HL-60 (cell line): ENCODE measurements at regions not wholly inside any gene's neighbourhood (a gene's known extent, or its start where the extent isn't known, plus 50 kb on each side); places are given as distances from the start of the nearest gene placed in this dataset.

ENCODE experiments used
- DNase-seq, 2 experiments: peaks; one replicate each; pipeline ENCODE4 v3.0.0-alpha.2; 2010 to 2020; ENCODE audit warnings: low read depth in 1 of 2, low spot score in 1 of 2
- H3K27ac ChIP-seq: fragments of 250-450 bp; sonication (Bioruptor Pico); replicated peaks from 2 replicates; pipeline ENCODE4 v1.5.1; 2020; ENCODE audit warnings: mild to moderate bottlenecking, moderate library complexity
- H3K27me3 ChIP-seq: fragments of 250-450 bp; sonication (Bioruptor Pico); 2 replicates; pipeline ENCODE4 v1.5.1; 2021; ENCODE audit warnings: mild to moderate bottlenecking, moderate library complexity; ENCODE audit not compliant: insufficient read depth, poor library complexity, severe bottlenecking
- H3K4me3 ChIP-seq: replicated peaks from 2 replicates; pipeline ENCODE4 v1.5.1; 2011; ENCODE audit warnings: mild to moderate bottlenecking, control low read depth, low read length; ENCODE audit not compliant: insufficient read depth
- CTCF ChIP-seq: IDR thresholded peaks from one replicate; pipeline ENCODE4 v1.5.1; 2011; ENCODE audit warnings: low read length, control low read depth, inconsistent platforms; ENCODE audit not compliant: insufficient read depth
- GABPA ChIP-seq: IDR thresholded peaks from 2 replicates; pipeline ENCODE4 v1.6.1; 2012; ENCODE audit warnings: low read depth
- POLR2AphosphoS5 ChIP-seq: IDR thresholded peaks from 2 replicates; pipeline ENCODE4 v1.6.1; 2012; ENCODE audit warnings: low read depth
- REST ChIP-seq: IDR thresholded peaks from 2 replicates; pipeline ENCODE4 v1.6.1; 2012; ENCODE audit warnings: low read depth; ENCODE audit not compliant: insufficient replicate concordance
- SPI1 ChIP-seq: IDR thresholded peaks from 2 replicates; pipeline ENCODE4 v1.6.1; 2012; ENCODE audit warnings: low read depth, mild to moderate bottlenecking, borderline replicate concordance

DNA sequence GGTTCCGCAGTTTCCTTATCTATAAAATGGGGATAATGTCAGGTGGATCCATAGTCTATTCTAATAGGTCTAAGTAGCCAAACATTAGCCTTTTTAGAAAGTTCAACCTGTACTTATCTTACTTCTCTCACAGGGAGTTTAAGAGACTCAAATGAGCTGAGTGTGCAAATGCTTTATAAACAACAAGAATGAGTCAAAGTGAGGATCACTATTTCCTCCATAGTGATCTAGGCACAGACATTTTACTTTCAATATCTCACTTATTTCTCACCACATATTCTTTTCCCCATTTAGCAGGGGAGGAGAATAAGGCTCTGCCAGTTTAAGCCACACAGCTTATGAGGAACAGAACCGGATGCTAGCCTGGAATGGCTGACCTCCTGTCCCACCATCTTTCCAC is 92.1 kb upstream of the LMO4 start:
- TF ChIP-seq SPI1 (no peak), POLR2AphosphoS5 (no peak), REST (no peak), CTCF (no peak), GABPA (no peak)
- Histone ChIP-seq H3K27ac (no peak overlapping the region), H3K4me3 (no peak overlapping the region), H3K27me3 (no peaks in the 10 kb centered on the region)
- DNase-seq, result no peak

- Histone ChIP-seq H3K27me3 (no peaks in the 10 kb centered on the region), H3K4me3 (no peak overlapping the region), H3K27ac (no peak overlapping the region)
- no peak for TF ChIP-seq SPI1
- TF ChIP-seq REST, result no peak
- no peak for TF ChIP-seq POLR2AphosphoS5
- DNase-seq, result no peak
These were observed 88.6 kb upstream of the LMO4 start for GRCh38 chr1:87239997-87240605.

DNA sequence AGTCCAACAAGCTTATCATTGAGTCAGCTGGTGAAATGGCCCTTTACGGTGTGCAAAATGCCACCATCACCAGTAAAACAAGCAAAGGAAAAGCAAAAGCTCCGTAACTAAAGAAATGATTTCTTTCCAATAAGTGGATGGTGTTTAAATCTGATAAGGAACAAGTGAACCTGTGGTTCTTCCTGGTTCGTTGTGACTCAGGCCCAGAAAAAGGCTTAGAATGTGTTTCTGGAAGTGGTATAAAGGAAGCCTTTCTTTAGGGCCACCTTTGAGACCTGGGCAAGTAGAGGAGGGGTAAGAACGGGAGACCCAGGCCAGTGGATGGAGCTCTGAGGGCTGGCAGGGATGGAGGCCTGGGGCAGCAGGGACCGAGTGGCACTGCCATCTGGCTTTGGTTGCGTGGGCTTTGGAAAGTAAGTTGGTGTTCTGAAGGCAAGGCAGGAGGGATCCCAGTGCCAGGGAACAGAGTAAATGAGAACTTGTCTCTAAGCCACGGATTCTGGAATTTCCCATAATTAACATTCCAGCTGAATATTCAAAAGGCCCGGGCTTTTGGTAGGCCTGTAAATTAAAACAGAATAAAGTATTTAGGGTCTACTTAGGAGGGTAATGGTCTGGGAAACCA is 87.9 kb upstream of the LMO4 start:
- Histone ChIP-seq H3K27me3 (no peaks in the 10 kb centered on the region), H3K27ac (no peak overlapping the region), H3K4me3 (no peak overlapping the region)
- no peak for DNase-seq
- TF ChIP-seq REST (no peak), GABPA (no peak)

- Histone ChIP-seq H3K27ac (no peak overlapping the region), H3K4me3 (no peak overlapping the region), H3K27me3 (no peaks in the 10 kb centered on the region)
- no peak for DNase-seq
- no peak for TF ChIP-seq POLR2AphosphoS5
- TF ChIP-seq GABPA, result no peak
- no peak for TF ChIP-seq CTCF
- no peak for TF ChIP-seq REST
- TF ChIP-seq SPI1, result no peak
These were observed 86.1 kb upstream of the LMO4 start for GRCh38 chr1:87242445-87243185.
